Ascending aorta (tissue), 2 donors: ENCODE measurements at regions not wholly inside any gene's neighbourhood (a gene's known extent, or its start where the extent isn't known, plus 50 kb on each side); places are given as distances from the start of the nearest gene placed in this dataset.
"Not testable (repeated sequence)": the region's sequence is repeated elsewhere in the genome, so short reads cannot be mapped to it uniquely, and the experiment has no call there.

Source experiments
- DNase-seq, 2 donors: peaks; one replicate each; pipeline ENCODE4 v3.0.0-alpha.2; 2019; ENCODE audit warnings: low spot score in 2 of 2
- H3K27ac ChIP-seq, 2 donors: fragments of 200-600 bp; sonication (generic); one replicate each; pipeline ENCODE4 v1.5.1; 2016 to 2017; ENCODE audit warnings: mild to moderate bottlenecking in 1 of 2
- H3K27me3 ChIP-seq: fragments of 200-600 bp; sonication (generic); one replicate; pipeline ENCODE4 v1.5.1; 2017
- H3K36me3 ChIP-seq, 2 donors: fragments of 200-600 bp; sonication (generic); one replicate each; pipeline ENCODE4 v1.5.1; 2016
- H3K4me1 ChIP-seq, 2 donors: fragments of 200-600 bp; sonication (generic); one replicate each; pipeline ENCODE4 v1.5.1; 2016 to 2017; ENCODE audit warnings: mild to moderate bottlenecking in 1 of 2
- H3K4me3 ChIP-seq, 2 donors: fragments of 200-600 bp; sonication (generic); one replicate each; pipeline ENCODE4 v1.5.1; 2016 to 2017; ENCODE audit warnings: mild to moderate bottlenecking in 1 of 2
- H3K9me3 ChIP-seq, 2 donors: fragments of 200-600 bp; sonication (generic); one replicate each; pipeline ENCODE4 v1.5.1; 2016
- intact Hi-C: fragments of 100-400 bp; cut with DNase I; formaldehyde crosslinking; loops from one replicate; pipeline ENCODE4 v1.15.1; 2023
- TF ChIP-seq, protein P1 (sequence below), 3 experiments: fragments of 200-600 bp in 2 of 3; fragments of 450-650 bp in 1 of 3; sonication (generic) in 2 of 3; IDR thresholded peaks; one replicate each; pipeline ENCODE4 v1.5.1; 2016 to 2019; ENCODE audit warnings: antibody characterized with exemption in 3 of 3, mild to moderate bottlenecking in 1 of 3, moderate library complexity in 1 of 3

DNA sequence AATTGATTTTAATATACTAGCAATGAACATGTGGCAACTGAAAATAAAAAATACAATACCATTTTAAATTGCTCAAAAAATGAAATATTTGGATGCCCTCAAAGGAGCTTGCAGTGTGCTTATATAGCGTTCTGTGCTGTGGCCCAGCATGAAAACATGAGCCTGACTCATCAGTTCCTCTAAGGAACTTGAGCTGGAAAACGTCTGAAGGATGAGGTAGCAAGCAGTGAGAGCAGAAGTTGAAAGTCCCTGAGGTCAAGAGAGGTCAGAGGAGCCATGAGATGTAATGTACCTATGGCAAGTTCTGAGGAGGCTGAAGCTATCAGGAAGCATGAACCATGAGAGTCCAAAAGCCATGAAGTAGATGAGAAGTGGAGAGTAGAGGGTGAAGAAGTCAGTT is 59.7 kb downstream of the HMGB3 start:
- H3K4me3 ChIP-seq = no peak overlapping the region
- H3K4me1 ChIP-seq = no peaks in the 10 kb centered on the region
- no peaks in the 10 kb centered on the region for H3K27me3 ChIP-seq
- no peaks in the 10 kb centered on the region for H3K36me3 ChIP-seq
- no peak overlapping the region for H3K27ac ChIP-seq
- no peaks in the 10 kb centered on the region for H3K9me3 ChIP-seq
- intact Hi-C loops = no loop called here
- TF ChIP-seq, protein P1, sequence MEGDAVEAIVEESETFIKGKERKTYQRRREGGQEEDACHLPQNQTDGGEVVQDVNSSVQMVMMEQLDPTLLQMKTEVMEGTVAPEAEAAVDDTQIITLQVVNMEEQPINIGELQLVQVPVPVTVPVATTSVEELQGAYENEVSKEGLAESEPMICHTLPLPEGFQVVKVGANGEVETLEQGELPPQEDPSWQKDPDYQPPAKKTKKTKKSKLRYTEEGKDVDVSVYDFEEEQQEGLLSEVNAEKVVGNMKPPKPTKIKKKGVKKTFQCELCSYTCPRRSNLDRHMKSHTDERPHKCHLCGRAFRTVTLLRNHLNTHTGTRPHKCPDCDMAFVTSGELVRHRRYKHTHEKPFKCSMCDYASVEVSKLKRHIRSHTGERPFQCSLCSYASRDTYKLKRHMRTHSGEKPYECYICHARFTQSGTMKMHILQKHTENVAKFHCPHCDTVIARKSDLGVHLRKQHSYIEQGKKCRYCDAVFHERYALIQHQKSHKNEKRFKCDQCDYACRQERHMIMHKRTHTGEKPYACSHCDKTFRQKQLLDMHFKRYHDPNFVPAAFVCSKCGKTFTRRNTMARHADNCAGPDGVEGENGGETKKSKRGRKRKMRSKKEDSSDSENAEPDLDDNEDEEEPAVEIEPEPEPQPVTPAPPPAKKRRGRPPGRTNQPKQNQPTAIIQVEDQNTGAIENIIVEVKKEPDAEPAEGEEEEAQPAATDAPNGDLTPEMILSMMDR (IDR thresholded peaks at IDR 0.05) = no peak
- DNase-seq = no peak

- H3K9me3 ChIP-seq, DNase-seq, H3K36me3 ChIP-seq, intact Hi-C loops, H3K4me1 ChIP-seq, H3K27ac ChIP-seq, H3K27me3 ChIP-seq, H3K4me3 ChIP-seq: not testable (repeated sequence)
Measured at GRCh38 chrX:151066373-151066772, 83.2 kb downstream of the HMGB3 start.

- TF ChIP-seq, protein P1 (IDR thresholded peaks at IDR 0.05) = no peak
- Histone ChIP-seq H3K36me3 (no peaks in the 10 kb centered on the region), H3K9me3 (no peaks in the 10 kb centered on the region), H3K27ac (no peak overlapping the region), H3K4me3 (no peak overlapping the region), H3K4me1 (no peaks in the 10 kb centered on the region), H3K27me3 (no peaks in the 10 kb centered on the region)
- intact Hi-C loops = no loop called here
- no peak for DNase-seq
Measured at GRCh38 chrX:151073767-151074166, 90.6 kb downstream of the HMGB3 start.

- DNase-seq = no peak
- no peaks in the 10 kb centered on the region for H3K9me3 ChIP-seq
- no peaks in the 10 kb centered on the region for H3K36me3 ChIP-seq
- TF ChIP-seq, protein P1 (IDR thresholded peaks at IDR 0.05) = no peak
- no peaks in the 10 kb centered on the region for H3K27me3 ChIP-seq
- intact Hi-C loops = no loop called here
- no peak overlapping the region for H3K4me3 ChIP-seq
- H3K4me1 ChIP-seq = no peaks in the 10 kb centered on the region
- no peak overlapping the region for H3K27ac ChIP-seq
Measured at GRCh38 chrX:151081016-151081415, 95.4 kb upstream of the GPR50 start.

- TF ChIP-seq, protein P1 (IDR thresholded peaks at IDR 0.05) = peak; percentile 75 to 94 (median 85)
- intact Hi-C loops = loop anchor here (1.0 kb wide), 1 partner anchor 310 kb away; no protein-coding TSS in a partner anchor
Measured at GRCh38 chrX:151082077-151082948, 94.1 kb upstream of the GPR50 start.

DNA sequence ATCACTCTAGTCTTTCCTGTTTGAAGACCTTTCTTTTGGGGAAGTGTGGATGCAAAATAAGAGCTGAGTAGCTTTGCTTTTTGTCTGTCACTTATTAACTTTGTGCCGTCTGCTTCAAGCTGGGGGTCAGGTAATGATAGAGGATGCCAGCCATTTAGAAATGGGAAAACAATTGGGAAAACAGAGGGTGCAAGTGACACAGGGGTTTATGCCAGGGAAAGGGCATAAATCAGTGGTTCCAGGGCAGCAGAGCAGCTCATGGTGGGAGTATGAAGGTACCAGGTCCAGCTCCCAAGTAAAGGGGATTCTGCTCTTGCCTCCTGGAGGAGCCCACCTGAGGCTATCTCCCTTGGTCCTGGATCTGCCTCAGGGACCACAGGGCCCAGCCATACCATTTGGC is 91.9 kb upstream of the GPR50 start:
- no peak for DNase-seq
- TF ChIP-seq, protein P1 (IDR thresholded peaks at IDR 0.05) = no peak
- Histone ChIP-seq H3K27ac (no peak overlapping the region), H3K36me3 (no peaks in the 10 kb centered on the region), H3K27me3 (no peaks in the 10 kb centered on the region), H3K9me3 (no peaks in the 10 kb centered on the region), H3K4me1 (no peaks in the 10 kb centered on the region), H3K4me3 (no peak overlapping the region)
- intact Hi-C loops = no loop called here

More at GRCh38 chrX:151082077-151082948, 94.1 kb upstream of the GPR50 start:
- Histone ChIP-seq H3K4me3 (peak overlapping the region; percentile 32 to 42), H3K4me1 (no peaks in the 10 kb centered on the region), H3K27ac (no peak overlapping the region), H3K27me3 (no peaks in the 10 kb centered on the region), H3K9me3 (no peaks in the 10 kb centered on the region), H3K36me3 (no peaks in the 10 kb centered on the region)
- peak in 1 of 2 donors; percentile 79 for DNase-seq
